ENCODE measurements at regions not wholly inside any gene's neighbourhood (a gene's known extent, or its start where the extent isn't known, plus 50 kb on each side); places are given as distances from the start of the nearest gene placed in this dataset.

DNA sequence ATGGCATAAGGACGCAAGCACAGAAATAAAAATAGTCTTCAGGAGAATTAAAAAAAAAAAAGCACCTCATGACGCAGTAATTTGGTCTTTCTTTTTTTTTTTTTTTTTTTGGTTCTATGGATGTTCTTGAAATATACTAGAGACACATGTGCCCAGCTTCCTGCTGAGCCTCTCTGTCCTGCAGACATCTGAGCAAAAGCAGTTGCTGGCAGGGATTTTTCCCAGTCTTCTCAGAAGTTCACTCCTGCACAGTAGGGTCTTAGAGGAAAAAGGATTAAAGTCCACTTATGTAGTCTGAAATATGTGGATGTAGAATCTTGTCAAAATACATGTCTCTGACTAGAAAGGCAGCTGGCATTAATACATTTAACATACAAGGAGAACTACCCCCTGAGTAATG lies 1888.1 kb upstream of the SEL1L start:
- no peaks in the 10 kb centered on the region for H3K4me1 ChIP-seq
- no peaks in the 10 kb centered on the region for H3K9me3 ChIP-seq
- TF ChIP-seq, protein P1, sequence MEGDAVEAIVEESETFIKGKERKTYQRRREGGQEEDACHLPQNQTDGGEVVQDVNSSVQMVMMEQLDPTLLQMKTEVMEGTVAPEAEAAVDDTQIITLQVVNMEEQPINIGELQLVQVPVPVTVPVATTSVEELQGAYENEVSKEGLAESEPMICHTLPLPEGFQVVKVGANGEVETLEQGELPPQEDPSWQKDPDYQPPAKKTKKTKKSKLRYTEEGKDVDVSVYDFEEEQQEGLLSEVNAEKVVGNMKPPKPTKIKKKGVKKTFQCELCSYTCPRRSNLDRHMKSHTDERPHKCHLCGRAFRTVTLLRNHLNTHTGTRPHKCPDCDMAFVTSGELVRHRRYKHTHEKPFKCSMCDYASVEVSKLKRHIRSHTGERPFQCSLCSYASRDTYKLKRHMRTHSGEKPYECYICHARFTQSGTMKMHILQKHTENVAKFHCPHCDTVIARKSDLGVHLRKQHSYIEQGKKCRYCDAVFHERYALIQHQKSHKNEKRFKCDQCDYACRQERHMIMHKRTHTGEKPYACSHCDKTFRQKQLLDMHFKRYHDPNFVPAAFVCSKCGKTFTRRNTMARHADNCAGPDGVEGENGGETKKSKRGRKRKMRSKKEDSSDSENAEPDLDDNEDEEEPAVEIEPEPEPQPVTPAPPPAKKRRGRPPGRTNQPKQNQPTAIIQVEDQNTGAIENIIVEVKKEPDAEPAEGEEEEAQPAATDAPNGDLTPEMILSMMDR (IDR thresholded peaks at IDR 0.05) = no peak
- H3K36me3 ChIP-seq = no peaks in the 10 kb centered on the region
- DNase-seq = no peak
- no peak for ATAC-seq
- H3K27me3 ChIP-seq = no peaks in the 10 kb centered on the region
- intact Hi-C loops (cut with DNase I) = no loop called here
- no peak overlapping the region for H3K4me3 ChIP-seq
- H3K27ac ChIP-seq = no peak overlapping the region

DNA sequence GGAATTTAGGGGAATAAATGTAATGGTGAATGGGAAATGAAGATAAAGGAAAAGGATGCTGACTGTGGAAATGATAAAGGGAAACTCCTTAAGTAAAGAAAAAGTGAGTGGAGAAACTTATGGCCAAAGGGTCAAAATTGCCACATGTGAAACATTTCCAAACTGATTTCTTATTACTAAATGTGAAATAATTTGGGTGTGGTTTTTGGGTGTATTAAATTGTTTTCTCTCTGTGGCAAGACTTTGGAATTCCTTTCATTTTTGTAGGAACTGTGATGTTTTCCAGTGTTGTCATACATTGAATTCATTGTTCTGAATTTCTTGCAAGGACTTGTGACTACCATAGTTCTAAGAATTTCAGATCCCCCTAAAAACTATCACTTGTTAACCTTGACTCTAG lies 1891.5 kb upstream of the SEL1L start:
- ATAC-seq (no peak), DNase-seq (no peak)
- TF ChIP-seq, protein P1 (IDR thresholded peaks at IDR 0.05) = no peak
- no peak overlapping the region for H3K4me3 ChIP-seq
- H3K9me3 ChIP-seq = no peaks in the 10 kb centered on the region
- no peaks in the 10 kb centered on the region for H3K36me3 ChIP-seq
- no peaks in the 10 kb centered on the region for H3K27me3 ChIP-seq
- H3K4me1 ChIP-seq = no peaks in the 10 kb centered on the region
- H3K27ac ChIP-seq = no peak overlapping the region
- intact Hi-C loops (cut with DNase I) = no loop called here

DNA sequence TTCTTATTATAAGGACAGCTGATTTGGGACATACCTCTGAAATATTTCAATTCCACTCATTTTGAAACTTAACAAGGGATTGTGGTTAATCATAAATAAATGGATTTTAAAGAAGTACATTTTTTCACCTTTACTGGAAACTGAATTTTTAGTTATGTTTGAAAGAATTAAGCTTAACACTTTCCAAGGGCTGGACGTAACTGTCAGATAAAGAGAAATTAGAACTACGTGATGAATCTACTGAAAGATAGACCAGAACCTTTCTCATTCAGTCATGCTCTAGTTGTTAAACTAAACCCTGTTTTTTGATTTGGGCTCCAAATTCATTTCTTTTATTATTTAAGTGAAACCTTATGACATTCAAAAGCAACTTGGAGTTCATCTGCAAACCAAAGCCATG lies 1892.1 kb upstream of the SEL1L start:
- Histone ChIP-seq H3K9me3 (no peaks in the 10 kb centered on the region), H3K27ac (no peak overlapping the region), H3K4me1 (no peaks in the 10 kb centered on the region), H3K27me3 (no peaks in the 10 kb centered on the region), H3K36me3 (no peaks in the 10 kb centered on the region), H3K4me3 (no peak overlapping the region)
- ATAC-seq = no peak
- DNase-seq = no peak
- intact Hi-C loops (cut with DNase I) = no loop called here
- TF ChIP-seq, protein P1 (IDR thresholded peaks at IDR 0.05) = no peak

DNA sequence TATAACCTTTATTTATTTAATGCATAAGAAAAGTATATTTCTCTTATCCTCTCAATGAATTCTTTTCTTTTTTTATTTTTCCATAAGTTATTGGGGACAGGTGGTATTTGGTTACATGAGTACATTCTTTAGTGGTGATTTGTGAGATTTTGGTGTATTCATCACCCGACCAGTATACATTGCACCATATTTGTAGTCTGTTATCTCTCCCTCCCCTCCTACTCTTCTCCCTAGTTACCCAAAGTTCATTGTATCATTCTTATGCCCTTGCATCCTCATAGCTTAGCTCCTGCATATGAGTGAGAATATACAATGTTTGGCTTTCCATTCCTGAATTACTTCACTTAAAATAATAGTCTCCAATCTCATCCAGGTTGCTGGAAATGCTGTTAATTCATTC lies 1900.0 kb upstream of the SEL1L start:
- ATAC-seq (no peak), DNase-seq (no peak)
- intact Hi-C loops (cut with DNase I) = no loop called here
- H3K27me3 ChIP-seq = no peaks in the 10 kb centered on the region
- no peak overlapping the region for H3K4me3 ChIP-seq
- H3K36me3 ChIP-seq = no peaks in the 10 kb centered on the region
- H3K9me3 ChIP-seq = no peaks in the 10 kb centered on the region
- TF ChIP-seq, protein P1 (IDR thresholded peaks at IDR 0.05) = no peak
- H3K4me1 ChIP-seq = no peaks in the 10 kb centered on the region
- H3K27ac ChIP-seq = no peak overlapping the region

DNA sequence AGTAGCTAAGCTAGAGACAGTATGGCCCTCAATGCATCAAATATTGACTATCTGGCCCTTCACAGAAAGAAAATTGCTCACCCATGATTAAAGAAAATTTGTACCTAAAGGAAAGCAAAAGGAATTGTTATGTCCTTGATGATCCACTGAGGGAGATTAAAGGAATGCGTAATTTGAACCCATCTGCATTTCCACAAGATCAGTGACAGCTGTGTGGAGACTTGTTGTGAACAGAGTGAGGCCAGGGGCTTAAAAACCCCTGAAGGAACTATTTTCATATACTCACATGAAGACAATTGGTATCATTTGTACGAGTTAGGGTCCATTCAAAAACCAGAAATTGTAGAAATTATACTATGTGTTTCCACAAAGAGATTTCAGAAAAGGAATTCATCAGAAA lies 1908.1 kb upstream of the SEL1L start:
- H3K27ac ChIP-seq = no peak overlapping the region
- H3K27me3 ChIP-seq = no peaks in the 10 kb centered on the region
- H3K4me3 ChIP-seq = no peak overlapping the region
- intact Hi-C loops (cut with DNase I) = no loop called here
- ATAC-seq = no peak
- no peaks in the 10 kb centered on the region for H3K36me3 ChIP-seq
- H3K9me3 ChIP-seq = no peaks in the 10 kb centered on the region
- TF ChIP-seq, protein P1 (IDR thresholded peaks at IDR 0.05) = no peak
- H3K4me1 ChIP-seq = no peaks in the 10 kb centered on the region
- no peak for DNase-seq

DNA sequence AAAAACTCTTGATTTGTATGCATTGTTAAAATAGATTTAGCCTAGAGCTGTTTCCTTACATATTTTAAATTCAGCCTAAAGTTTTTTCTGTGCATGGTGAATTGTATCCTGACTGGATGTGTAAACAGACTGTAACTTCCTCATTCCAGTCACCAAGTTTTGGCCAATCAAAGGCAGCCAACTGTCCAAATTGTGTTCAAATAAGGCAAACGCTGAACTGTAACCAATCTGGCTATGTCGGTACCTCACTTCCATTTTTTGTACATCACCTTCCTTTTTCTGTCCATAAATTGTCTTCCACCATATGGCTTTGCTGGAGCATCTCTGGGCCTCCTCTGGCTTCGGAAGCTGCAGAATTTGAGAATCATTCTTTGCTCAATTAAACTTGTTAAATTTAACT lies 1921.9 kb upstream of the SEL1L start:
- no peaks in the 10 kb centered on the region for H3K27me3 ChIP-seq
- ATAC-seq (no peak), DNase-seq (no peak)
- no peak overlapping the region for H3K27ac ChIP-seq
- no peaks in the 10 kb centered on the region for H3K36me3 ChIP-seq
- intact Hi-C loops (cut with DNase I) = no loop called here
- no peaks in the 10 kb centered on the region for H3K9me3 ChIP-seq
- TF ChIP-seq, protein P1 (IDR thresholded peaks at IDR 0.05) = no peak
- H3K4me1 ChIP-seq = no peaks in the 10 kb centered on the region
- no peak overlapping the region for H3K4me3 ChIP-seq
